K562 (cell line): ENCODE measurements at regions not wholly inside any gene's neighbourhood (a gene's known extent, or its start where the extent isn't known, plus 50 kb on each side); places are given as distances from the start of the nearest gene placed in this dataset.

Experiments
- ATAC-seq: fragments of 200-7000 bp; cut with Tn5 transposase; 3 replicates; pipeline ENCODE4 v1.9.1; 2020; ENCODE audit warnings: moderate library complexity
- BruUV-seq: library from RNA; stranded (reverse); fragments of 400-500 nt; replicated peaks from 2 replicates; lab custom pipeline; 2021; lab: Mats Ljungman, UMichigan
- CTCF ChIA-PET: fragments of 300-600 bp; formaldehyde crosslinking; extraction: SDS; loops from one replicate; lab custom pipeline; 2021; ENCODE audit warnings: low intra/inter-chr PET ratio; lab: Yijun Ruan, JAX
- POLR2A ChIA-PET: fragments of 300-600, 350-650 bp; sonication (Branson Sonifier 250); formaldehyde crosslinking; extraction: SDS; loops from one replicate; lab custom pipeline; 2021; ENCODE audit warnings: antibody characterized with exemption, inconsistent platforms; lab: Yijun Ruan, JAX
- DNase-seq, 4 experiments: peaks; one replicate each; pipeline versions ENCODE4 v3.0.0 to v3.0.0-alpha.2; 2011 to 2018; ENCODE audit warnings: low spot score in 3 of 4, mixed read lengths in 3 of 4; ENCODE audit errors: extremely low read depth in 1 of 4
- FAIRE-seq: peaks from 2 replicates; lab custom pipeline; 2011; peaks lifted over from hg19 to GRCh38; lab: Jason Lieb, UNC
- H2AFZ ChIP-seq: 2 replicates; pipeline ENCODE4 v1.6.0; 2011; ENCODE audit warnings: low read depth, low read length, control low read depth, inconsistent platforms
- H3K27ac ChIP-seq: fragments of 200-600 bp; 3 replicates; pipeline ENCODE4 v1.8.0; 2011; ENCODE audit warnings: low read depth, mild to moderate bottlenecking, control low read depth, inconsistent platforms, low read length, moderate library complexity, mixed read lengths; ENCODE audit errors: extremely low read depth
- H3K27me3 ChIP-seq, 2 experiments: fragments of 300-600 bp in 1 of 2; 2 replicates in 1 of 2; 3 replicates in 1 of 2; pipeline versions ENCODE4 v1.6.0 to v1.8.0; 2011; ENCODE audit warnings: inconsistent platforms in 2 of 2, low read length in 2 of 2, mild to moderate bottlenecking in 1 of 2, mixed read lengths in 1 of 2, moderate library complexity in 1 of 2; ENCODE audit not compliant: control insufficient read depth in 2 of 2, insufficient read depth in 2 of 2
- H3K36me3 ChIP-seq: fragments of 300-600 bp; 3 replicates; pipeline ENCODE4 v1.8.0; 2011; ENCODE audit warnings: mild to moderate bottlenecking, low read length, inconsistent platforms; ENCODE audit not compliant: control insufficient read depth, insufficient read depth
- H3K4me1 ChIP-seq, 2 experiments: fragments of 200-600 bp in 1 of 2; replicated peaks in 1 of 2; 2 replicates in 1 of 2; 3 replicates in 1 of 2; pipeline versions ENCODE4 v1.5.1 to v1.8.0; 2011; ENCODE audit warnings: inconsistent platforms in 2 of 2, low read length in 2 of 2, mild to moderate bottlenecking in 1 of 2, mixed read lengths in 1 of 2, moderate library complexity in 1 of 2; ENCODE audit not compliant: control insufficient read depth in 2 of 2, insufficient read depth in 2 of 2
- H3K4me2 ChIP-seq: 2 replicates; pipeline ENCODE4 v1.6.1; 2011; ENCODE audit warnings: low read length, control low read depth, inconsistent platforms, mixed read lengths; ENCODE audit not compliant: insufficient read depth
- H3K4me3 ChIP-seq: fragments of 200-600 bp; sonication (generic), shearing (Covaris generic); 2 replicates; pipeline ENCODE4 v1.5.1; 2016; ENCODE audit warnings: control low read depth, inconsistent platforms
- H3K79me2 ChIP-seq: fragments of 200-600 bp; 3 replicates; pipeline ENCODE4 v1.8.0; 2011; ENCODE audit warnings: low read length, inconsistent platforms; ENCODE audit not compliant: control insufficient read depth, insufficient read depth
- H3K9ac ChIP-seq, 2 experiments: 2 replicates each; pipeline versions ENCODE4 v1.6.0 to v1.6.1; 2011; ENCODE audit warnings: low read depth in 2 of 2, low read length in 2 of 2, control low read depth in 1 of 2, inconsistent platforms in 1 of 2, mild to moderate bottlenecking in 1 of 2, mixed read lengths in 1 of 2; ENCODE audit not compliant: insufficient read depth in 1 of 2
- H3K9me1 ChIP-seq: one replicate; pipeline ENCODE4 v1.6.0; 2011; ENCODE audit warnings: inconsistent platforms, mild to moderate bottlenecking, low read length, moderate library complexity; ENCODE audit not compliant: control insufficient read depth, insufficient read depth
- H3K9me3 ChIP-seq: replicated peaks from 2 replicates; pipeline ENCODE4 v1.5.1; 2011; ENCODE audit warnings: low read depth, low read length, inconsistent platforms; ENCODE audit not compliant: control insufficient read depth, insufficient read depth
- H4K20me1 ChIP-seq: replicated peaks from 2 replicates; pipeline ENCODE4 v1.6.1; 2011; ENCODE audit warnings: low read length, inconsistent platforms, mixed read lengths; ENCODE audit not compliant: control insufficient read depth, insufficient read depth
- ATF7 ChIP-seq: fragments of 450-650 bp; IDR thresholded peaks from 2 replicates; pipeline ENCODE4 v1.7.1; 2014; ENCODE audit warnings: mild to moderate bottlenecking, moderate library complexity
- BRD4 ChIP-seq: fragments of 200-600 bp; sonication (generic); IDR thresholded peaks from 2 replicates; pipeline ENCODE4 v1.6.1; 2017; ENCODE audit warnings: inconsistent platforms
- CEBPB ChIP-seq: fragments of 450-650 bp; IDR thresholded peaks from 2 replicates; pipeline ENCODE4 v1.6.1; 2016; ENCODE audit warnings: missing genetic modification characterization, missing compliant biosample characterization
- CREM ChIP-seq: IDR thresholded peaks from 2 replicates; pipeline ENCODE4 v1.6.1; 2014; ENCODE audit warnings: antibody characterized with exemption, low read depth
- DDX20 ChIP-seq: fragments of 450-650 bp; IDR thresholded peaks from 2 replicates; pipeline ENCODE4 v1.6.1; 2016; ENCODE audit warnings: missing genetic modification characterization, low read depth, mild to moderate bottlenecking, missing compliant biosample characterization, moderate library complexity
- DEAF1 ChIP-seq: fragments of 450-650 bp; formaldehyde crosslinking; IDR thresholded peaks from 2 replicates; pipeline ENCODE4 v1.4.0; 2020; ENCODE audit warnings: mild to moderate bottlenecking, moderate library complexity
- E2F1 ChIP-seq: sonication (generic); formaldehyde crosslinking; IDR thresholded peaks from 2 replicates; pipeline ENCODE4 v1.8.1; 2023; ENCODE audit warnings: mild to moderate bottlenecking, missing genetic modification reagents, moderate library complexity
- HNRNPL ChIP-seq: fragments of 200-400 bp; formaldehyde crosslinking; IDR thresholded peaks from 2 replicates; pipeline ENCODE4 v1.6.1; 2017; ENCODE audit warnings: low read depth, mild to moderate bottlenecking, low read length
- NFATC3 ChIP-seq: fragments of 450-650 bp; IDR thresholded peaks from 2 replicates; pipeline ENCODE4 v1.6.1; 2017; ENCODE audit warnings: mild to moderate bottlenecking
- NFIC ChIP-seq: fragments of 450-650 bp; IDR thresholded peaks from 2 replicates; pipeline ENCODE4 v1.6.1; 2017; ENCODE audit warnings: mild to moderate bottlenecking, inconsistent platforms
- PPARD ChIP-seq: fragments of 250-450 bp; sonication (Bioruptor Pico); IDR thresholded peaks from 2 replicates; pipeline ENCODE4 v1.8.0; 2022; ENCODE audit warnings: inconsistent platforms, mild to moderate bottlenecking, moderate library complexity
- RBM22 ChIP-seq: fragments of 200-400 bp; formaldehyde crosslinking; IDR thresholded peaks from 2 replicates; pipeline ENCODE4 v1.6.1; 2018; ENCODE audit warnings: low read length, low read depth; ENCODE audit not compliant: poor library complexity, severe bottlenecking
- THAP7 ChIP-seq: fragments of 250-450 bp; sonication (Bioruptor Pico); IDR thresholded peaks from 2 replicates; pipeline ENCODE4 v1.5.0; 2021
- ZNF384 ChIP-seq: IDR thresholded peaks from 2 replicates; pipeline ENCODE4 v1.6.1; 2012; ENCODE audit warnings: low read depth, low read length, improper control_type of control experiment
- ZNF583 ChIP-seq: fragments of 250-450 bp; sonication (Bioruptor Pico); IDR thresholded peaks from 2 replicates; pipeline ENCODE4 v1.4.0; 2020
- WGBS: fragments of 100-300 bp; shearing (Covaris generic); methylation state at CpG from one replicate; pipeline ENCODE4 v1.1.6; 2016; ENCODE audit warnings: low coverage, mixed read lengths; ENCODE audit not compliant: insufficient coverage; ENCODE audit errors: missing lambda C conversion rate; 5-methylcytosine and 5-hydroxymethylcytosine counted together
- in situ Hi-C: fragments of 300-500 bp; cut with MboI; formaldehyde crosslinking; loops from 4 replicates; pipeline ENCODE4 v1.15.0; 2018; ENCODE audit warnings: inconsistent platforms, mixed read lengths
- intact Hi-C: fragments of 100-400 bp; cut with micrococcal nuclease; formaldehyde crosslinking; loops from 2 replicates; pipeline ENCODE4 v1.14.2; 2022

GRCh38 chr20:17832236-17832915, 132.6 kb downstream of the BANF2 start:
- intact Hi-C loops (no loop called here), in situ Hi-C loops (no loop called here)
- no peak overlapping the region for H2AFZ ChIP-seq
- H3K4me1 ChIP-seq = no peaks in the 10 kb centered on the region
- POLR2A ChIA-PET = no interaction called here
- CTCF ChIA-PET = no interaction called here
- H3K79me2 ChIP-seq = no peaks in the 10 kb centered on the region
- no peak overlapping the region for H3K4me2 ChIP-seq
- no peaks in the 10 kb centered on the region for H4K20me1 ChIP-seq
- BruUV-seq = no TSS peak
- peaks cover 7 to 36% of the 10 kb centered on the region in 2 experiments; a peak in 4 of 5 replicates for H3K27me3 ChIP-seq
- H3K27ac ChIP-seq = no peak overlapping the region
- no peak for FAIRE-seq
- no peak for DNase-seq
- H3K4me3 ChIP-seq = no peak overlapping the region
- WGBS = 13% methylated on average over 8 of the region's 9 CpGs
- H3K9ac ChIP-seq = no peak overlapping the region
- ATAC-seq = no peak
- H3K9me1 ChIP-seq = no peaks in the 10 kb centered on the region
- no peaks in the 10 kb centered on the region for H3K36me3 ChIP-seq
- H3K9me3 ChIP-seq = no peaks in the 10 kb centered on the region
- TF ChIP-seq PPARD (CRISPR knock-in tag) (no peak), ATF7 (peak; percentile 36; the same call in 1 of the 2 replicates), CEBPB (no peak), HNRNPL (no peak), ZNF384 (peak; percentile 23; the same call in 1 of the 2 replicates), NFATC3 (no peak), E2F1 (CRISPR knock-in tag) (no peak), DDX20 (tag) (no peak), CREM (peak; percentile 59; the same call in 1 of the 2 replicates), NFIC (no peak), BRD4 (no peak), ZNF583 (no peak), RBM22 (no peak), THAP7 (CRISPR knock-in tag) (no peak), DEAF1 (no peak)
